Right cardiac atrium (tissue), 5 donors: ENCODE measurements at regions not wholly inside any gene's neighbourhood (a gene's known extent, or its start where the extent isn't known, plus 50 kb on each side); places are given as distances from the start of the nearest gene placed in this dataset.
"Not testable (repeated sequence)": the region's sequence is repeated elsewhere in the genome, so short reads cannot be mapped to it uniquely, and the experiment has no call there.

Source experiments
- ATAC-seq, 2 donors: fragments of 200-7000 bp; cut with Tn5 transposase; one replicate each; pipeline versions ENCODE4 v1.8.0 to v1.9.1; 2020; ENCODE audit warnings: moderate library complexity in 2 of 2, mild to moderate bottlenecking in 1 of 2
- DNase-seq, 3 donors: peaks; one replicate each; pipeline ENCODE4 v3.0.0-alpha.2; 2020
- H3K27ac ChIP-seq: one replicate; pipeline ENCODE4 v1.5.1; 2013; ENCODE audit warnings: mild to moderate bottlenecking, low read length, control low read depth, moderate library complexity
- H3K27me3 ChIP-seq: one replicate; pipeline ENCODE4 v1.6.1; 2013; ENCODE audit not compliant: control insufficient read depth, insufficient read depth
- H3K4me1 ChIP-seq: one replicate; pipeline ENCODE4 v1.6.1; 2013; ENCODE audit warnings: low read length; ENCODE audit not compliant: control insufficient read depth, insufficient read depth
- H3K4me3 ChIP-seq: one replicate; pipeline ENCODE4 v1.5.1; 2013; ENCODE audit warnings: low read length, control low read depth
- H3K9me3 ChIP-seq: one replicate; pipeline ENCODE4 v1.6.1; 2013; ENCODE audit warnings: low read length; ENCODE audit not compliant: control insufficient read depth
- WGBS: extraction: QIAGEN DNeasy Blood & Tissue Kit; methylation state at CpG from one replicate; pipeline ENCODE4 v1.1.7; 2013; 5-methylcytosine and 5-hydroxymethylcytosine counted together
- intact Hi-C, 4 donors: fragments of 100-400 bp; cut with DNase I; formaldehyde crosslinking; loops; one replicate each; pipeline versions ENCODE4 v1.11.0 to v1.14.0; 2022 to 2023
- donor health status: healthy with polysubstance abuse.
- donor health status: DM: no; HTN: yes; CAD: no.
- donor health status: DM: no; HTN: no; CAD: no.
- donor health status: DM: no; HTN: yes; CAD: no; lungs with severe emphysema.
- donor health status: DM: yes; HTN: yes; CAD: no.

GRCh38 chr1:96545935-96546656, 175.5 kb upstream of the PTBP2 start:
- intact Hi-C loops: no loop called here
- H3K4me3 ChIP-seq: no peak overlapping the region
- H3K27ac ChIP-seq: no peak overlapping the region
- H3K4me1 ChIP-seq: no peaks in the 10 kb centered on the region
- 86% methylated on average over 4 of the region's 4 CpGs for WGBS
- DNase-seq (no peak), ATAC-seq (no peak)
- no peaks in the 10 kb centered on the region for H3K9me3 ChIP-seq
- H3K27me3 ChIP-seq: no peaks in the 10 kb centered on the region

- Histone ChIP-seq H3K4me1 (no peaks in the 10 kb centered on the region), H3K27me3 (no peaks in the 10 kb centered on the region), H3K9me3 (no peaks in the 10 kb centered on the region), H3K4me3 (no peak overlapping the region), H3K27ac (no peak overlapping the region)
- intact Hi-C loops: no loop called here
- no peak for ATAC-seq
- no peak for DNase-seq
These were observed 171.5 kb upstream of the PTBP2 start for GRCh38 chr1:96550061-96550460.

GRCh38 chr1:96552451-96552850, 169.1 kb upstream of the PTBP2 start:
- no peaks in the 10 kb centered on the region for H3K27me3 ChIP-seq
- no peak for DNase-seq
- no peaks in the 10 kb centered on the region for H3K9me3 ChIP-seq
- H3K4me1 ChIP-seq: no peaks in the 10 kb centered on the region
- no peak overlapping the region for H3K4me3 ChIP-seq
- intact Hi-C loops: no loop called here
- no peak for ATAC-seq
- no peak overlapping the region for H3K27ac ChIP-seq

GRCh38 chr1:96553811-96554210, 167.8 kb upstream of the PTBP2 start:
- H3K27ac ChIP-seq: no peak overlapping the region
- no peaks in the 10 kb centered on the region for H3K4me1 ChIP-seq
- H3K27me3 ChIP-seq: no peaks in the 10 kb centered on the region
- intact Hi-C loops: no loop called here
- DNase-seq: no peak
- H3K9me3 ChIP-seq: no peaks in the 10 kb centered on the region
- 94% methylated on average over 1 of the region's 1 CpG for WGBS
- ATAC-seq: no peak
- H3K4me3 ChIP-seq: no peak overlapping the region

- ATAC-seq: no peak
- H3K27ac ChIP-seq: no peak overlapping the region
- 90% methylated on average over 4 of the region's 4 CpGs for WGBS
- no peaks in the 10 kb centered on the region for H3K4me1 ChIP-seq
- intact Hi-C loops: no loop called here
- H3K27me3 ChIP-seq: no peaks in the 10 kb centered on the region
- no peak overlapping the region for H3K4me3 ChIP-seq
- DNase-seq: no peak
- H3K9me3 ChIP-seq: no peaks in the 10 kb centered on the region
These were observed 167.2 kb upstream of the PTBP2 start for GRCh38 chr1:96554364-96554763.

- no peaks in the 10 kb centered on the region for H3K4me1 ChIP-seq
- no peak for DNase-seq
- H3K4me3 ChIP-seq: no peak overlapping the region
- ATAC-seq: no peak
- H3K27me3 ChIP-seq: no peaks in the 10 kb centered on the region
- WGBS: 77% methylated on average over 5 of the region's 5 CpGs
- intact Hi-C loops: no loop called here
- no peaks in the 10 kb centered on the region for H3K9me3 ChIP-seq
- no peak overlapping the region for H3K27ac ChIP-seq
These were observed 164.2 kb upstream of the PTBP2 start for GRCh38 chr1:96557336-96557735.

GRCh38 chr1:96558635-96559034, 162.9 kb upstream of the PTBP2 start:
- intact Hi-C loops: no loop called here
- Histone ChIP-seq H3K4me3 (no peak overlapping the region), H3K27me3 (no peaks in the 10 kb centered on the region), H3K4me1 (no peaks in the 10 kb centered on the region), H3K27ac (no peak overlapping the region), H3K9me3 (no peaks in the 10 kb centered on the region)
- no peak for ATAC-seq
- 56% methylated on average over 1 of the region's 1 CpG for WGBS
- DNase-seq: no peak

GRCh38 chr1:96559181-96559580, 162.4 kb upstream of the PTBP2 start:
- Histone ChIP-seq H3K4me1 (no peaks in the 10 kb centered on the region), H3K9me3 (no peaks in the 10 kb centered on the region), H3K27me3 (no peaks in the 10 kb centered on the region), H3K27ac (no peak overlapping the region), H3K4me3 (peak overlapping the region; percentile 25)
- 51% methylated on average over 4 of the region's 4 CpGs for WGBS
- DNase-seq: no peak
- intact Hi-C loops: no loop called here
- ATAC-seq: no peak

- H3K27ac ChIP-seq: no peak overlapping the region
- ATAC-seq (peak; percentile 67 to 73), DNase-seq (peak in 2 of 3 donors; percentile 33 to 50)
- 86% methylated on average over 4 of the region's 4 CpGs for WGBS
- no peaks in the 10 kb centered on the region for H3K4me1 ChIP-seq
- no peaks in the 10 kb centered on the region for H3K9me3 ChIP-seq
- intact Hi-C loops: no loop called here
- no peak overlapping the region for H3K4me3 ChIP-seq
- no peaks in the 10 kb centered on the region for H3K27me3 ChIP-seq
These were observed 161.6 kb upstream of the PTBP2 start for GRCh38 chr1:96559707-96560596.

GRCh38 chr1:96562094-96562493, 159.5 kb upstream of the PTBP2 start:
- intact Hi-C loops: no loop called here
- no peak overlapping the region for H3K4me3 ChIP-seq
- ATAC-seq (no peak), DNase-seq (no peak)
- no peaks in the 10 kb centered on the region for H3K27me3 ChIP-seq
- H3K9me3 ChIP-seq: no peaks in the 10 kb centered on the region
- no peak overlapping the region for H3K27ac ChIP-seq
- H3K4me1 ChIP-seq: no peaks in the 10 kb centered on the region

- ATAC-seq: not testable (repeated sequence)
- whole genome bisulfite sequencing: 92% methylated on average over 3 of the region's 3 CpGs
These were observed 157.2 kb upstream of the PTBP2 start for GRCh38 chr1:96564401-96564800.

More at GRCh38 chr1:96564401-96564800, 157.2 kb upstream of the PTBP2 start:
- H3K27ac ChIP-seq, H3K27me3 ChIP-seq, DNase-seq, intact Hi-C loops, H3K4me3 ChIP-seq, H3K4me1 ChIP-seq, H3K9me3 ChIP-seq: not testable (repeated sequence)
